Naive thymus-derived CD8-positive, alpha-beta T cell (primary cell): ENCODE measurements at regions not wholly inside any gene's neighbourhood (a gene's known extent, or its start where the extent isn't known, plus 50 kb on each side); places are given as distances from the start of the nearest gene placed in this dataset.
A peak's percentile ranks its signal among the peaks of the same experiment; 100 is the strongest.

ENCODE experiments used
- ATAC-seq, 2 donors: fragments of 150-1000 bp; cut with Tn5 transposase in 1 of 2; sonication (Bioruptor Pico), chemical (Tn5 transposase) in 1 of 2; 1 replicate in 1 of 2; 2 replicates in 1 of 2; pipeline ENCODE4 v1.10.0; 2021; ENCODE audit warnings: mild to moderate bottlenecking in 2 of 2, moderate library complexity in 2 of 2
- POLR2A ChIA-PET: fragments of 350-600 bp; sonication (Branson Sonifier 250); formaldehyde crosslinking; loops from one replicate; lab custom pipeline; 2021; ENCODE audit warnings: antibody characterized with exemption; lab: Charles Lee
- DNase-seq, 10 donors: peaks; one replicate each; pipeline versions ENCODE4 v3.0.0 to v3.0.0-alpha.2; 2020 to 2022
- H3K27ac Mint-ChIP-seq, 10 donors: one replicate each; pipeline ENCODE4 v1.8.0; 2020 to 2022; ENCODE audit warnings: mild to moderate bottlenecking in 10 of 10, mixed read lengths in 10 of 10, moderate library complexity in 4 of 10, inconsistent platforms in 1 of 10
- H3K27me3 Mint-ChIP-seq, 5 donors: one replicate each; pipeline ENCODE4 v1.8.0; 2021 to 2022; ENCODE audit warnings: mixed read lengths in 5 of 5
- H3K36me3 Mint-ChIP-seq, 3 donors: one replicate each; pipeline ENCODE4 v1.8.0; 2020 to 2022; ENCODE audit warnings: mixed read lengths in 3 of 3, mild to moderate bottlenecking in 2 of 3, inconsistent platforms in 1 of 3
- H3K4me1 Mint-ChIP-seq, 4 donors: one replicate each; pipeline ENCODE4 v1.8.0; 2021 to 2022; ENCODE audit warnings: mixed read lengths in 4 of 4
- H3K4me3 Mint-ChIP-seq, 10 donors: one replicate each; pipeline ENCODE4 v1.8.0; 2020 to 2022; ENCODE audit warnings: mild to moderate bottlenecking in 10 of 10, mixed read lengths in 10 of 10, moderate library complexity in 6 of 10, inconsistent platforms in 1 of 10
- H3K9me3 Mint-ChIP-seq, 9 donors: one replicate each; pipeline ENCODE4 v1.8.0; 2020 to 2022; ENCODE audit warnings: mixed read lengths in 9 of 9, mild to moderate bottlenecking in 3 of 9, inconsistent platforms in 1 of 9, moderate library complexity in 1 of 9

DNA sequence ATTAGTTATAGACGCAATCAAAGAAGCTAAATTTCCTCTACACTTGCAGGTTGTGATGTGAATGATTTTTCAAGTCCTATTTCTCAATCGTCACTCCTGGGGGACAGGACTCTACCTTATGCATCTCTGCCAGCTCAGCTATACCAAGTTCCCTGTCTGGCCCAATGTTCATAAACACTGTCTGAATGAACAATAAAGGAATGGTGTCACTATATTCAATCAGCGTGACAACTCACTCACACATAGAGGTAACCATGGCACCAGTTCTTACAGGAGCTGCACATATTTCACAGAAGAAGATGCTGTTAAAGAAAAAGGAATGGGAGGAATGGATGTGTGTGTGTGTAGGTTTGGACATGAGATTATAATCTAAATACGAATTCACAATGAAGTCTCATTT is 280.6 kb downstream of the PPP1R2C start:
- Mint-ChIP-seq H3K9me3 (peaks cover 0 to 1% (median 0%) of the 10 kb centered on the region in 9 donors), H3K4me3 (no peak overlapping the region), H3K27me3 (no peaks in the 10 kb centered on the region), H3K27ac (no peak overlapping the region), H3K4me1 (peaks cover 7 to 31% (median 19%) of the 10 kb centered on the region in 4 donors), H3K36me3 (no peaks in the 10 kb centered on the region)
- POLR2A ChIA-PET = no interaction called here
- DNase-seq = no peak
- no peak for ATAC-seq

DNA sequence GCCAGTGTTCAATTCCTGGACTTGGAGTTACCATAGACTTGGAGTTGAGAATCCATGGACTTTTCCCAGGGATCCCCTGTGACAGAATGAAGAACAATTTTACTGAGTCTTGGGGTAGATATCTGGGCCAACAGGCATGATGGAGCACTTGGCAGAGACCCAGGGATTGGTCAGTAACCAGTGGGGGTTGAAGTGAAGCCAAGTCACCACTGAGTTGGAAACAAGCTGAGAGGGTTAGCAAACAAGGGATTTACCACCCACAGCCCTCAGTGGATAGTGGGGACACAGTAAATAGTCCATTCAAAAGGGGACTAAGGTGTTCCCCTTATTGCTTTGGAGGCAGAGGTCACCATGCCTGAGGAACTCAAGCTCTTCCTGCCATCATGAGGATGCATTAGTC is 281.7 kb downstream of the PPP1R2C start:
- no peak overlapping the region for H3K27ac Mint-ChIP-seq

DNA sequence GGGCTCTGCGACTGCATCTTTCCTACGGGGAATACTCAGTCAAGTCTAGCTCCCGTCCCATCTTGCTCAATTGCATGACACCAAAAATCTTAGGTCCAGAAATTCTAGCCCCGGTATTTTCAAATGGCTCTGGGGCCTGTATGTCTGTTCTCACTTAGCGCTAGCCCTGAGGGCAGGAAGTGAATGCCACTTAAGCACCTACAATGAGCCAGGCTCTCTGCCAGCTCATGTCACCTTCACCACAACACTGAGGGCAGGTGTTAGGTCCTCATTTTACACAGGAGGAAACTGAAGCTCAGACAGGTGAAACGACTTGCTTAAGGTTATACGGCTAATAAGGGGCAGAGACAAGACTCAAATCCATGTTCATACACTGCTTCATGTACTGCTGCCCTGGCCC is 282.8 kb downstream of the PPP1R2C start:
- Mint-ChIP-seq H3K4me1 (peaks cover 6 to 26% (median 20%) of the 10 kb centered on the region in 4 donors), H3K36me3 (no peaks in the 10 kb centered on the region), H3K27me3 (no peaks in the 10 kb centered on the region), H3K27ac (peak overlapping the region in 2 of 10 donors; percentile 25 to 37), H3K9me3 (no peaks in the 10 kb centered on the region), H3K4me3 (no peak overlapping the region)
- POLR2A ChIA-PET = no interaction called here
- peak; percentile 79 to 88 for ATAC-seq
- DNase-seq = peak in 5 of 10 donors; percentile 1 to 24 (median 17)

More for the DNA sequence above, 281.7 kb downstream of the PPP1R2C start:
- Mint-ChIP-seq H3K4me1 (peaks cover 6 to 26% (median 19%) of the 10 kb centered on the region in 4 donors), H3K36me3 (no peaks in the 10 kb centered on the region), H3K27me3 (no peaks in the 10 kb centered on the region), H3K4me3 (no peak overlapping the region), H3K9me3 (no peaks in the 10 kb centered on the region)
- POLR2A ChIA-PET = no interaction called here
- no peak for DNase-seq
- no peak for ATAC-seq

DNA sequence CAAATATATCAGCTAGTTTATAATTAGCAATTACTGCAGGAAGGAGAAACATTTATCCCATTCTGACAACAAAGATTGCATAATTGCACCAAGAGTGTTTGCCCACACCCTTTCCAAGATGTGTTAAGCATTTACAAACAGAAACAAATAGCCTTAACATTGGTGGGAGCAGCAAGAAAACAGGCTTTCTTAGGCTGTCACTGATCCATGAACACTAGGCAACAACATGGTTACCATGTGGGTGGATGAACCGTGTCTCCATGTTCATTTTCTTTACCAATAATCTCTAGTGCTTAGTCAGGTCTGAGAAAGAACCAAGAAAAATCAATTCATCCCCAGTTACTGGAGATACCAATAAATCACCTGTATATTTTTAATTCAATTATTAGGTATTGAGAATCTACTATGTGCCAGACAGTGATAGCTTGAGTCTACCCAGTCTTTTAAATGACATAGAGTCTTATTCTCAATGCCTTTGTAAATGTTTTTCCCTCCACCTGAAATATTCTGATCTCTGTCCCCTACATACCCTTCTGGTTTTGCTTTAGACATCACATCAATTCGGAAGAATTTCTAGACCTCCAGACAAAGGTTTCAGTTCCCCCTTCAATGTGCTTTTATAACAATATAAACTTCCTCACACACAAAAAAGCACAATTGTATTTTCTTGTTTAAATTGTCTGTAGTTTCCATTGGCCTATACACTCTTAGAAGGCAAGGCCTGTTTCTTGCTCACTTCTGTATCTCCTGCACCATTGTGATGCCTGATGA is 286.6 kb downstream of the PPP1R2C start:
- POLR2A ChIA-PET = no interaction called here
- DNase-seq = no peak
- Mint-ChIP-seq H3K9me3 (no peaks in the 10 kb centered on the region), H3K4me1 (peaks cover 4 to 18% (median 16%) of the 10 kb centered on the region in 4 donors), H3K36me3 (no peaks in the 10 kb centered on the region), H3K4me3 (no peak overlapping the region), H3K27me3 (no peaks in the 10 kb centered on the region), H3K27ac (no peak overlapping the region)
- no peak for ATAC-seq

DNA sequence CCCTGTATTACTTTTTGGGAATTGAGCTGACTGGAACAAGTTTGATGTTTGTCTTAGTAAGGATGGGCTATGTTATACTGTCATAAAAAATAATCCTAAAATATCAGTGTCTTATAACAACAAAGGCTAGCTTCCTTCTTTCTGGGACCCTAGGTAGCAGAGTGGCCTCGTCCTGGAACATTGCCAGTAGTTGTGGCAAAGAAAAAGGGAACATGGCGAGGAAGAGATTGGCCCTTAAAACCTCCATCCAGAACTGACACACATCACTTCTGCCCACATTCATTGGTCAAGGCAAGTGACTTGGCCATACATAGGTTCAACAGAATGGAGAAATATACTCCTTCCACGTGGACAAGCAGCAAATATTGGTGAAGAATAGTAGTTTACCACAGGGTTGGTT is 287.9 kb downstream of the PPP1R2C start:
- no peaks in the 10 kb centered on the region for H3K36me3 Mint-ChIP-seq
- H3K9me3 Mint-ChIP-seq = no peaks in the 10 kb centered on the region
- H3K27me3 Mint-ChIP-seq = no peaks in the 10 kb centered on the region
- no peak for DNase-seq
- H3K4me3 Mint-ChIP-seq = no peak overlapping the region
- POLR2A ChIA-PET = no interaction called here
- peaks cover 0 to 11% (median 8%) of the 10 kb centered on the region in 4 donors for H3K4me1 Mint-ChIP-seq
- no peak for ATAC-seq
- no peak overlapping the region for H3K27ac Mint-ChIP-seq

DNA sequence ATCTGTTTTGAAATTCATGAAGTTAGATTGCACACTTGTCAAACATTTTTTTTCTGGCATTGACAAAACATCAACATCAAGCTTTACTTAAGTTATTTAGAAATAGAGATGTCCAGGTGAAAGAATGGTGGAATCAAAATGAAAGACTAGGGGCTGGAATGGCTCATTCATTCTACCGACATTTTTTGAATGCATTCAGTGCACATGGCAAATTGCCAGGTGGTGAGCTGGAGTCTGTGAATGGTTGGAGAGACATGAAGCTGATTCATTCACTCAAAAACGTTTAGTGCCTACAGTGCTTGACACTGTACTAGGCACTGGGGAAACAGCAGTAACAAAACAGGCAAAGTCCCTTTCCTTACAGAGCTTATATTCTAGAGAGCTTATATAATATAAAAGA is 292.4 kb downstream of the PPP1R2C start:
- Mint-ChIP-seq H3K9me3 (no peaks in the 10 kb centered on the region), H3K27ac (no peak overlapping the region), H3K4me1 (no peaks in the 10 kb centered on the region), H3K36me3 (no peaks in the 10 kb centered on the region), H3K4me3 (no peak overlapping the region), H3K27me3 (no peaks in the 10 kb centered on the region)
- no peak for ATAC-seq
- DNase-seq = no peak
- POLR2A ChIA-PET = no interaction called here

DNA sequence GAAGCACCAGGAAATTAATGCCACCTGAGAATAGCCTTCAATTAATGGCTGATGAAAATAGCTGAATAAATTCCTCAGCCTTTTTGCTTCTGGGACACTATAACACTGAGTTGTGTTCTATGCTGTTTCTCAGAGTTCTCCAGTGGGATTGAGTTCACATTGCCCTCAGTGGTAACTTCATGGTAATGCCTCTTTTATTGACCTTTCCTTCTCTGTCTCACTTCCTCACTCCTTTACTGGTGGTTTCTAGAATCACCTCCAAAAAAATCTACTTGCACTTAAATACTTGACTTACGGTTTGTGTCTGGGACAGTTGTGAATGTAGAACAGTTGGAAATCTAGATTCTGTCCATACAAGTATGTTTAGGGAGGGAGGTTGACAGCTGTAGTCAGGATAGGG is 293.7 kb downstream of the PPP1R2C start:
- H3K4me3 Mint-ChIP-seq = no peak overlapping the region
- no peak overlapping the region for H3K27ac Mint-ChIP-seq
- no peaks in the 10 kb centered on the region for H3K9me3 Mint-ChIP-seq
- no peak for DNase-seq
- H3K36me3 Mint-ChIP-seq = no peaks in the 10 kb centered on the region
- POLR2A ChIA-PET = no interaction called here
- no peaks in the 10 kb centered on the region for H3K4me1 Mint-ChIP-seq
- H3K27me3 Mint-ChIP-seq = no peaks in the 10 kb centered on the region
- ATAC-seq = no peak

DNA sequence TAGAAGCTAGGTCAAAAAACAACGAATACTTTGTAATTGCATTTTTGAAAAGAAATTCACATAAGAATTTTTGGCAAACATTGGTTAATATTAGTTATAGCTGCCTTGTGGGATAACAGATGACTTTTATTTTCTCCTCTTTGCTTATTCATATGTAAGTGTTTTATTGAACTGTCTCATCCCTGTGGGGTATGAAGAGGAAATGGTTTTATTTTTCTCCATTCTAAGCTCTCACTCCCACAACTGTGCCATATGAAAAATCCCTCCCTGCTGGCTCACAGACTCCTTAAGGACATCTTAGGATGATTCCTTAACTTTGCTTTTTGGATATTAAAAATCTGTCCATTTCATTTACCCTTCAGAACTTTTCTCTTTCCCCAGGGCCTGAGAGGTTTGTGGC is 300.6 kb downstream of the PPP1R2C start:
- DNase-seq (no peak), ATAC-seq (no peak)
- Mint-ChIP-seq H3K36me3 (no peaks in the 10 kb centered on the region), H3K4me1 (no peaks in the 10 kb centered on the region), H3K27ac (no peak overlapping the region), H3K4me3 (no peak overlapping the region), H3K9me3 (peaks cover 0 to 3% (median 0%) of the 10 kb centered on the region in 9 donors), H3K27me3 (no peaks in the 10 kb centered on the region)
- POLR2A ChIA-PET = no interaction called here

DNA sequence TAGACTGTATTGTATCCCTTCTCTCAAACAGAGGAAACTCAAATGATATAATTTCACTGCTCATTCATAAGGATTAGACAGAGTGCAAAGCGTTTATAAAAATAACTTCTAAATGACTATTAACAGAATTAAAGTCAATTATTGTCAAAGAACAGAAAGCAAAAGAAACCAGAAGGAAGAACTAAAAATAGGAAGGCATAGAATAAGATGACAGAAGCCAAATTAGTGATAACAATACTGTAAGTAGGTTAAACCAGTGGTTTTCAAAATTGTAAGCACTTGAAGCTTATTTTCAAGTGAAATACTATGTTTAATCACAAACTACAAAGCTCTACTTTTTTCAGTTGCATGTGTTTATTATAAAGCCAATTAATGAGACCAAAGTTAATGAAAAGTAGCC is 305.2 kb downstream of the PPP1R2C start:
- no peak for DNase-seq
- H3K9me3 Mint-ChIP-seq = peaks cover 0 to 3% (median 0%) of the 10 kb centered on the region in 9 donors
- H3K36me3 Mint-ChIP-seq = no peaks in the 10 kb centered on the region
- no peak overlapping the region for H3K4me3 Mint-ChIP-seq
- no peak overlapping the region for H3K27ac Mint-ChIP-seq
- ATAC-seq = no peak
- no peaks in the 10 kb centered on the region for H3K27me3 Mint-ChIP-seq
- POLR2A ChIA-PET = no interaction called here
- H3K4me1 Mint-ChIP-seq = peaks cover 0 to 2% (median 0%) of the 10 kb centered on the region in 4 donors

DNA sequence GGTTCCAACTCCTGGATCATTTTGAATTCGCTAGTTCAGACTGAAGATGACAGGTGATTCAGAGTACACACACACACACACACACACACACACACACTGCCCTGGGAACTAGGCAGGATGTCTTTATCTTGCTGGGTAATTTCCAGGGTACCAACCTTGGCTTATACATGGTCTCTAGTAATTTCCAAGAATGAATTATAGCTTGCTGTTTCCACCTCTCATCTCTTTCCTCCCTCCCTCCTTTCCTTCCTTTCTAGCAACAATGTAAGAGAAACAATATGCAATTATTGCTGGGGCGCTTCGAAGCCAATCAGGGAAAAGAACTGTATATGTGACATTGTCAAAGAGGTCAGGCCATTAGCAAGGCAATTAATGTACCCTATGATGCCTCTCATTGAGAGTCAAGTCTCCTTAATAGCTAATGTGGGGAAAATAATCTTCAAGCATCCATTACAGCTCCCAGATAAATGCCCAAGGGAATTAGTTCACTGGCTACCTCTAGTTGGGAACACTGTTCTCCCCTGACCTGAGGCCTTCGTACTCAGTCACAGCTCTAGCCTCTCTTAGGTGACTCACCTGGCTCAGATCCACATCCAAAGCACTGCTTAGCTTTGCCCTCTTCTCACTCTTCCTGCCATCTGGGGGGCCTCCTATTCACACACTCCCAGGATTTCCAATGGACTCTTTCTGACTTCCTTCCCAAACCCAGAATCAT is 311.5 kb downstream of the PPP1R2C start:
- Mint-ChIP-seq H3K4me1 (peaks cover 0 to 8% (median 3%) of the 10 kb centered on the region in 4 donors), H3K4me3 (no peak overlapping the region), H3K27me3 (no peaks in the 10 kb centered on the region), H3K27ac (no peak overlapping the region), H3K9me3 (peaks cover 0 to 8% (median 0%) of the 10 kb centered on the region in 9 donors), H3K36me3 (no peaks in the 10 kb centered on the region)
- POLR2A ChIA-PET = no interaction called here
- no peak for DNase-seq
- no peak for ATAC-seq

DNA sequence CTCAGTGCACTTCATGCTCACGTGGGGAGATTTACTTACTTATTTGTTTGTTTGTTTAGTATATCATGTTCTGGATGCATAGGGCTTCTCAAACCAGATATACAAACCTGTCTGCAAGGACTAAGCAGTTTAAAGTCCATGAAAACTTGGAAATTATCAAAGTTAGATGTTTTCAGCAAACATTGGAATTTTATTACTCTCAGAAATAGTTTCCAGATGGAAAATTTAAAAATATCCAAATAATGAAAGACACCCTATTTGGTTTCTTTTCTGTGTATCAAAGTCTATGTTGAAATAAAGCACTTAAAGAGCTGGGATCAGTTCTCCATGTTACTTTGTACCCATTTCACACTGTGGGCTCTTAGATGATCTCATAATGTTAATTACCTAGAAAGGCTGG is 312.1 kb downstream of the PPP1R2C start:
- ATAC-seq = no peak
- H3K36me3 Mint-ChIP-seq = no peaks in the 10 kb centered on the region
- peaks cover 0 to 8% (median 0%) of the 10 kb centered on the region in 9 donors for H3K9me3 Mint-ChIP-seq

DNA sequence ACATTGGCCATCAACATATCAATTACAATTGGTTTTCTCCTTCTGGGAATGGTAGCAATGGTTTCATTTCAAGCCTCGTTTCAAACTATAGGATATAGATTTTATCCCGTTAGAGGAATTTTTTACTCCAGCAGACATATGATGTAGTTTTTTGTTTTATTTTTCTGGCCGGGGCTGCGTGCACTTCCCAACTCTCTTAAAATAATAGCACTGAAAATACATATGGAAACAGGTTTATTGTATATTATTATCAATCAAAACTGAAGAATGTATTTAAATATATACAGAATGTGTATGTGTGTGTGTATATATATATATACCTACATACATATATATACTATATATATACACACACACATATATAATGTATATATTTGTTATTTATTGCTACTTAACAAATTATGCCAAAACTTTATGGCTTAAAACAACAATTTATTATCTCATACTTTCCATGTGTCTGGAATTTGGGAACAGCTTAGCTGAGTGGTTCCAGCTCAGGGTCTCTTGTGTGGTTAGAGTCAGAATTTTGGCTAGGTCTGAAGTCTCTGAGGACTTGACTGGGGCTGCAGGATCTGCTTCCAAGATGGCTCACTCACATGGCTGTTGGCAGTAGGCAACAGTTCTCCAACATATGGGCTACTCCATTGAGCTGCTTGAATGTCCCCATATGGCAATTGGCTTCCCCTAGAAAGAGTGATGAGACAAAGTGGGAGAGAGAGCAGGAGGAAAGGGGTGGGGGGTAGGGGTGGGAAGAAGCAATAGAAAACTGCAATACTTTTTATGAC is 314.1 kb downstream of the PPP1R2C start:
- no peak for DNase-seq
- no peaks in the 10 kb centered on the region for H3K36me3 Mint-ChIP-seq
- no peaks in the 10 kb centered on the region for H3K27me3 Mint-ChIP-seq
- ATAC-seq = no peak
- peaks cover 0 to 8% (median 2%) of the 10 kb centered on the region in 4 donors for H3K4me1 Mint-ChIP-seq
- POLR2A ChIA-PET = no interaction called here
- H3K9me3 Mint-ChIP-seq = peaks cover 0 to 8% (median 0%) of the 10 kb centered on the region in 9 donors
- H3K27ac Mint-ChIP-seq = no peak overlapping the region
- no peak overlapping the region for H3K4me3 Mint-ChIP-seq

More for the DNA sequence above, 312.1 kb downstream of the PPP1R2C start:
- POLR2A ChIA-PET = no interaction called here
- Mint-ChIP-seq H3K27ac (no peak overlapping the region), H3K27me3 (no peaks in the 10 kb centered on the region), H3K4me3 (no peak overlapping the region), H3K4me1 (peaks cover 0 to 8% (median 3%) of the 10 kb centered on the region in 4 donors)
- DNase-seq = no peak

DNA sequence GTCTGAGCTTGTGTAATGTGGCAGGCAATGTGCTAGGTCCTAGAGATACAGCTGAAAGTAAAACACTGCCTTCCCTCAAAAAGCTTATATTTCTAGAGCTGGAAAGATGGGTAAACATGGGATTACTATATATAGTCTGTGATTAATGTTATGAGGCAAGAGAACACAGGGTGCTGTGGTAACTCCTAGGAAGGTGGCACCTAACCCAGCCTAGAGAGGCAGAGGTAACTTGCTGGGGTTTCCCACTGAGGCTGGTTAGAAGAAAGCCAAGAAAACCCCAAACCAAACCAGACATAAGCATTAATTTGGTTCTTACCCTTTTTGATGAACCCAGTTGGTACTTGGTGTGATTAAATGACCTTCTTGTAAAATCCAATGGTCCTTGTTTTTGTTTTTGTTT is 315.0 kb downstream of the PPP1R2C start:
- Mint-ChIP-seq H3K4me1 (peaks cover 0 to 8% (median 2%) of the 10 kb centered on the region in 4 donors), H3K9me3 (peaks cover 0 to 8% (median 0%) of the 10 kb centered on the region in 9 donors), H3K27ac (no peak overlapping the region), H3K36me3 (no peaks in the 10 kb centered on the region), H3K27me3 (no peaks in the 10 kb centered on the region), H3K4me3 (no peak overlapping the region)
- ATAC-seq (no peak), DNase-seq (no peak)
- POLR2A ChIA-PET = no interaction called here
